NB4 (cell line): ENCODE measurements at regions not wholly inside any gene's neighbourhood (a gene's known extent, or its start where the extent isn't known, plus 50 kb on each side); places are given as distances from the start of the nearest gene placed in this dataset.

Experiments used
- DNase-seq: peaks from one replicate; pipeline ENCODE4 v3.0.0; 2010; ENCODE audit warnings: low read depth
- H3K4me3 ChIP-seq: one replicate; pipeline ENCODE4 v1.5.1; 2011; ENCODE audit warnings: mild to moderate bottlenecking, low read depth, low read length, moderate library complexity
- CTCF ChIP-seq: IDR thresholded peaks from one replicate; pipeline ENCODE4 v1.5.1; 2012; ENCODE audit warnings: low read depth, low read length
- MAX ChIP-seq: IDR thresholded peaks from 2 replicates; pipeline ENCODE4 v1.6.1; 2011; ENCODE audit warnings: low read depth, low read length
- MYC ChIP-seq: IDR thresholded peaks from 2 replicates; pipeline ENCODE4 v1.6.1; 2011; ENCODE audit warnings: low read depth, low read length
- POLR2A ChIP-seq: IDR thresholded peaks from 2 replicates; pipeline ENCODE4 v1.6.1; 2011; ENCODE audit warnings: mild to moderate bottlenecking; ENCODE audit not compliant: insufficient read length; ENCODE audit errors: extremely low read depth

GRCh38 chr15:39074341-39074985 is 506.4 kb upstream of the THBS1 start:
- no peak overlapping the region for H3K4me3 ChIP-seq
- no peak for DNase-seq
- TF ChIP-seq MYC, result no peak
- no peak for TF ChIP-seq MAX
- TF ChIP-seq POLR2A, result no peak
- no peak for TF ChIP-seq CTCF

GRCh38 chr15:39075311-39075710 is 505.6 kb upstream of the THBS1 start:
- no peak overlapping the region for H3K4me3 ChIP-seq
- DNase-seq, result no peak
- no peak for TF ChIP-seq MAX
- TF ChIP-seq CTCF, result no peak
- TF ChIP-seq POLR2A, result no peak
- TF ChIP-seq MYC, result no peak

- peak; percentile 22 for DNase-seq
- TF ChIP-seq POLR2A (no peak), MAX (no peak), CTCF (no peak), MYC (no peak)
- no peak overlapping the region for H3K4me3 ChIP-seq
Observed at GRCh38 chr15:39075756-39076341, 505.0 kb upstream of the THBS1 start.

GRCh38 chr15:39078026-39078425 is 502.9 kb upstream of the THBS1 start:
- no peak for TF ChIP-seq POLR2A
- TF ChIP-seq CTCF, result no peak
- TF ChIP-seq MAX, result no peak
- TF ChIP-seq MYC, result no peak
- DNase-seq, result no peak
- H3K4me3 ChIP-seq, result no peak overlapping the region

- no peak overlapping the region for H3K4me3 ChIP-seq
- no peak for DNase-seq
Observed at GRCh38 chr15:39079296-39079847, 501.5 kb upstream of the THBS1 start.

More at GRCh38 chr15:39079296-39079847, 501.5 kb upstream of the THBS1 start:
- no peak for TF ChIP-seq CTCF
- TF ChIP-seq MYC, result no peak
- TF ChIP-seq MAX, result no peak
- TF ChIP-seq POLR2A, result no peak
